SK-N-SH treated with all-trans-retinoic acid at 6 μM for 48 hours (cell line): ENCODE measurements at regions not wholly inside any gene's neighbourhood (a gene's known extent, or its start where the extent isn't known, plus 50 kb on each side); places are given as distances from the start of the nearest gene placed in this dataset.

Source experiments
- ATAC-seq: fragments of 200-7000 bp; cut with Tn5 transposase; 3 replicates; pipeline ENCODE4 v1.9.1; 2020; ENCODE audit warnings: mild to moderate bottlenecking, moderate library complexity
- CREB5 ChIP-seq: fragments of 250-450 bp; sonication (Bioruptor Pico); IDR thresholded peaks from 2 replicates; pipeline ENCODE4 v1.5.1; 2020; ENCODE audit warnings: low read depth, mild to moderate bottlenecking, moderate library complexity
- CSDC2 ChIP-seq: fragments of 250-450 bp; sonication (Bioruptor Pico); IDR thresholded peaks from 2 replicates; pipeline ENCODE4 v1.5.0; 2020; ENCODE audit warnings: mild to moderate bottlenecking, moderate library complexity
- CSRNP3 ChIP-seq: fragments of 250-450 bp; sonication (Bioruptor Pico); IDR thresholded peaks from 2 replicates; pipeline ENCODE4 v1.5.1; 2021; ENCODE audit warnings: mild to moderate bottlenecking, moderate library complexity
- ESRRG ChIP-seq: fragments of 250-450 bp; sonication (Bioruptor Pico); IDR thresholded peaks from 2 replicates; pipeline ENCODE4 v1.6.1; 2021; ENCODE audit warnings: mild to moderate bottlenecking
- GLIS3 ChIP-seq: fragments of 250-450 bp; sonication (Bioruptor Pico); IDR thresholded peaks from 2 replicates; pipeline ENCODE4 v1.5.0; 2020; ENCODE audit warnings: mild to moderate bottlenecking, moderate library complexity
- ISL1 ChIP-seq: fragments of 250-450 bp; sonication (Bioruptor Pico); IDR thresholded peaks from 2 replicates; pipeline ENCODE4 v2.1.2; 2022; ENCODE audit warnings: mild to moderate bottlenecking, moderate library complexity
- OSR1 ChIP-seq: fragments of 250-450 bp; sonication (Bioruptor Pico); IDR thresholded peaks from 2 replicates; pipeline ENCODE4 v1.8.0; 2022; ENCODE audit warnings: moderate library complexity, mild to moderate bottlenecking, inconsistent platforms
- PATZ1 ChIP-seq: fragments of 250-450 bp; sonication (Bioruptor Pico); IDR thresholded peaks from 2 replicates; pipeline ENCODE4 v1.8.0; 2020; ENCODE audit warnings: mild to moderate bottlenecking, moderate library complexity, borderline replicate concordance
- POU6F1 ChIP-seq: fragments of 250-450 bp; sonication (Bioruptor Pico); IDR thresholded peaks from 2 replicates; pipeline ENCODE4 v1.8.0; 2021; ENCODE audit warnings: low read depth, mild to moderate bottlenecking, moderate library complexity, borderline replicate concordance
- PPARA ChIP-seq: fragments of 250-450 bp; sonication (Bioruptor Pico); IDR thresholded peaks from 2 replicates; pipeline ENCODE4 v1.5.0; 2020; ENCODE audit warnings: mild to moderate bottlenecking, borderline replicate concordance
- RARB ChIP-seq: fragments of 250-450 bp; sonication (Bioruptor Pico); IDR thresholded peaks from 2 replicates; pipeline ENCODE4 v1.8.0; 2021; ENCODE audit warnings: mild to moderate bottlenecking, moderate library complexity
- SNAI2 ChIP-seq: fragments of 250-450 bp; sonication (Bioruptor Pico); IDR thresholded peaks from 2 replicates; pipeline ENCODE4 v1.5.0; 2020; ENCODE audit warnings: mild to moderate bottlenecking, moderate library complexity
- TCF4 ChIP-seq: fragments of 250-450 bp; sonication (Bioruptor Pico); IDR thresholded peaks from 2 replicates; pipeline ENCODE4 v1.8.0; 2021; ENCODE audit warnings: mild to moderate bottlenecking, moderate library complexity, borderline replicate concordance
- TOX ChIP-seq: fragments of 250-450 bp; sonication (Bioruptor Pico); IDR thresholded peaks from 2 replicates; pipeline ENCODE4 v1.8.0; 2021; ENCODE audit warnings: mild to moderate bottlenecking, moderate library complexity, borderline replicate concordance
- ZC3H10 ChIP-seq: fragments of 250-450 bp; sonication (Bioruptor Pico); IDR thresholded peaks from 2 replicates; pipeline ENCODE4 v1.5.1; 2021; ENCODE audit warnings: mild to moderate bottlenecking, moderate library complexity
- ZFP3 ChIP-seq: fragments of 250-450 bp; sonication (Bioruptor Pico); IDR thresholded peaks from 2 replicates; pipeline ENCODE4 v1.5.0; 2020; ENCODE audit warnings: mild to moderate bottlenecking, moderate library complexity
- ZFP30 ChIP-seq: fragments of 450-650 bp; formaldehyde crosslinking; IDR thresholded peaks from 2 replicates; pipeline ENCODE4 v1.5.0; 2022; ENCODE audit warnings: mild to moderate bottlenecking, moderate library complexity
- ZNF565 ChIP-seq: fragments of 450-650 bp; formaldehyde crosslinking; conservative IDR thresholded peaks from 2 replicates; pipeline ENCODE4 v1.5.0; 2020; ENCODE audit warnings: low read depth, mild to moderate bottlenecking, moderate library complexity
- ZNF70 ChIP-seq: fragments of 450-650 bp; formaldehyde crosslinking; IDR thresholded peaks from 2 replicates; pipeline ENCODE4 v1.5.0; 2020; ENCODE audit warnings: mild to moderate bottlenecking, moderate library complexity
- ZNF8 ChIP-seq: fragments of 450-650 bp; formaldehyde crosslinking; IDR thresholded peaks from 2 replicates; pipeline ENCODE4 v1.5.0; 2020; ENCODE audit warnings: mild to moderate bottlenecking, moderate library complexity
- TF ChIP-seq, protein P1 (sequence below): fragments of 250-450 bp; sonication (Bioruptor Pico); IDR thresholded peaks from 2 replicates; pipeline ENCODE4 v1.5.0; 2020; ENCODE audit warnings: mild to moderate bottlenecking, moderate library complexity

DNA sequence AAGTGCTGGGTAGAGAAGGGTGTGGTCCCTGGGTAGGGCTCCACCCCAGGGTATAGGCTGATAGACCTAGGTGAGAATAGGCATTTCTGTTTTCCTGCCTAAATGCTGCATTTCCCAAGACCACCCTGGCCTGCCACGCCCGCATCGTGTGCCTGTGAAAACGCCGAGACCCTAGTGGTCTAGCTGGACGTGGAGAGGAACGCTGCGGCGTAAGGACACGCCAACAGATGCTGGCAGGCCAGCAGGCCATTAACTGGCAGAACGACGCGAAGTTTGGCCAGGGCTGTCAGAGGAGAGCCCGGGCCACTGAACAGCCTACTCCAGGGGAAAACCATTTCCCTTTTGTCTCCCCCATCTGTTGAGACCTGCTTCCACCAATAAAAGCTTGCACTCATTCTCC lies 373.2 kb upstream of the FIGN start:
- TF ChIP-seq ZC3H10 (CRISPR knock-in tag), result no peak
- TF ChIP-seq ZNF565, result no peak
- TF ChIP-seq TCF4 (CRISPR knock-in tag), result no peak
- no peak for TF ChIP-seq POU6F1 (CRISPR knock-in tag)
- no peak for TF ChIP-seq SNAI2
- TF ChIP-seq PPARA (CRISPR knock-in tag), result no peak
- TF ChIP-seq RARB, result no peak
- no peak for ATAC-seq

DNA sequence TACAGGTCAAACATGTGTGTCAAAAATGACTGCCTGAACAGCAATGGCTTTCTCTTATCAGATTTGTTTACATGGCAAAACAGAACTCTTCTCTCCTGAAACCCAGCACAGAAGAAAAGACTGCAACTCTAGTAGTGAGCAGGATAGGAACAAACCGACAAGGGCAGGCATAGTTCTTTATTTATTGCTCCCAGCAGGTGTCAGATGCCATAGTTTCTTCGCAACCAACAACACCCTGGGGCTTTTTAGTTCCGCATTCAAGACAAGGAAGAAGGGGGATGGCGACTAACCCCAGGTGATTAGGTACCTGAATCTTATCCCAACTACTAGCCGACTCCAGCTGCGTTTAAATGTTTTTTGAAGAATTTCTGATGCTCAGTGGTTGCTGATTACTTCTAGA lies 367.5 kb upstream of the FIGN start:
- ATAC-seq, result no peak
- TF ChIP-seq CSDC2 (CRISPR knock-in tag) (no peak), ZC3H10 (CRISPR knock-in tag) (no peak), POU6F1 (CRISPR knock-in tag) (no peak), TOX (no peak), ZFP3 (CRISPR knock-in tag) (no peak), PATZ1 (no peak), CSRNP3 (no peak), RARB (no peak), GLIS3 (no peak), ZFP30 (CRISPR knock-in tag) (no peak), TCF4 (CRISPR knock-in tag) (no peak), PPARA (CRISPR knock-in tag) (no peak), ZNF565 (no peak), CREB5 (CRISPR knock-in tag) (no peak), OSR1 (CRISPR knock-in tag) (no peak), ZNF70 (no peak)
- TF ChIP-seq, protein P1, sequence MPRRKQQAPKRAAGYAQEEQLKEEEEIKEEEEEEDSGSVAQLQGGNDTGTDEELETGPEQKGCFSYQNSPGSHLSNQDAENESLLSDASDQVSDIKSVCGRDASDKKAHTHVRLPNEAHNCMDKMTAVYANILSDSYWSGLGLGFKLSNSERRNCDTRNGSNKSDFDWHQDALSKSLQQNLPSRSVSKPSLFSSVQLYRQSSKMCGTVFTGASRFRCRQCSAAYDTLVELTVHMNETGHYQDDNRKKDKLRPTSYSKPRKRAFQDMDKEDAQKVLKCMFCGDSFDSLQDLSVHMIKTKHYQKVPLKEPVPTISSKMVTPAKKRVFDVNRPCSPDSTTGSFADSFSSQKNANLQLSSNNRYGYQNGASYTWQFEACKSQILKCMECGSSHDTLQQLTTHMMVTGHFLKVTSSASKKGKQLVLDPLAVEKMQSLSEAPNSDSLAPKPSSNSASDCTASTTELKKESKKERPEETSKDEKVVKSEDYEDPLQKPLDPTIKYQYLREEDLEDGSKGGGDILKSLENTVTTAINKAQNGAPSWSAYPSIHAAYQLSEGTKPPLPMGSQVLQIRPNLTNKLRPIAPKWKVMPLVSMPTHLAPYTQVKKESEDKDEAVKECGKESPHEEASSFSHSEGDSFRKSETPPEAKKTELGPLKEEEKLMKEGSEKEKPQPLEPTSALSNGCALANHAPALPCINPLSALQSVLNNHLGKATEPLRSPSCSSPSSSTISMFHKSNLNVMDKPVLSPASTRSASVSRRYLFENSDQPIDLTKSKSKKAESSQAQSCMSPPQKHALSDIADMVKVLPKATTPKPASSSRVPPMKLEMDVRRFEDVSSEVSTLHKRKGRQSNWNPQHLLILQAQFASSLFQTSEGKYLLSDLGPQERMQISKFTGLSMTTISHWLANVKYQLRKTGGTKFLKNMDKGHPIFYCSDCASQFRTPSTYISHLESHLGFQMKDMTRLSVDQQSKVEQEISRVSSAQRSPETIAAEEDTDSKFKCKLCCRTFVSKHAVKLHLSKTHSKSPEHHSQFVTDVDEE (CRISPR knock-in tag), result no peak

DNA sequence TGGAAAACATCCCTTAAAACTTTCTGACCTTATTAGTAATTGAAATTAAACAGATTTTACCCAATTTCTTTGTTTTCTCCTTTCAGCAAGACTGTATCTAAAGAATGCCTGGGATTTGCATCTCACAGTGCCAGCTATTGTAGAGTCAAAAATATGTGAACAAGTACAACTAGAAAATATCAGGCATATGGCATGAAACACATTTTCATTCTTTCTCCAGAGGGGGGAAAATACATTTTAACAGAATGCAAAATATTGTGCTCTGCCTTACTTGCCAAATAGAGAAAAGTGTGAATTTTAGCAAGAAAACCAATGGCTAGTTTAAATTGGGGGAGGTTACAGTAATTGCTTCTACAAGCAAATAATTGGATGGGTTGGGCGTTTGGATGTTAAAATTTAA lies 366.6 kb upstream of the FIGN start:
- ATAC-seq, result no peak
- TF ChIP-seq ZC3H10 (CRISPR knock-in tag) (no peak), CSDC2 (CRISPR knock-in tag) (no peak), RARB (no peak), ZNF8 (CRISPR knock-in tag) (no peak), ISL1 (no peak), PPARA (CRISPR knock-in tag) (no peak), TCF4 (CRISPR knock-in tag) (no peak), ESRRG (no peak), CREB5 (CRISPR knock-in tag) (no peak), ZNF70 (no peak), POU6F1 (CRISPR knock-in tag) (no peak), OSR1 (CRISPR knock-in tag) (no peak), SNAI2 (no peak)
